HEK293 (cell line): ENCODE measurements at regions not wholly inside any gene's neighbourhood (a gene's known extent, or its start where the extent isn't known, plus 50 kb on each side); places are given as distances from the start of the nearest gene placed in this dataset.

ENCODE experiments used
- CTCF ChIA-PET: fragments of 350-600 bp; formaldehyde crosslinking; extraction: SDS; loops from one replicate; lab custom pipeline; 2021; ENCODE audit warnings: antibody characterized with exemption; lab: Yijun Ruan, JAX
- POLR2A ChIA-PET: fragments of 300-600 bp; formaldehyde crosslinking; extraction: SDS; loops from one replicate; lab custom pipeline; 2020; ENCODE audit warnings: antibody characterized with exemption, inconsistent platforms; lab: Yijun Ruan, JAX
- H3K27ac ChIP-seq: fragments of 200-500 bp; sonication (Bioruptor generic); 2 replicates; pipeline ENCODE4 v1.5.1; 2014; ENCODE audit warnings: low read depth, low read length, control low read depth, inconsistent platforms; ENCODE audit errors: extremely low read depth
- H3K36me3 ChIP-seq, 2 experiments: fragments of 200-500 bp in 1 of 2; sonication (Bioruptor generic) in 1 of 2; 1 replicate in 1 of 2; 2 replicates in 1 of 2; pipeline ENCODE4 v1.5.1; 2014 to 2017; ENCODE audit warnings: inconsistent platforms in 2 of 2, low read length in 2 of 2; ENCODE audit not compliant: control insufficient read depth in 2 of 2, insufficient read depth in 1 of 2
- H3K4me1 ChIP-seq: fragments of 200-500 bp; sonication (Bioruptor generic); 2 replicates; pipeline ENCODE4 v1.5.1; 2014; ENCODE audit warnings: mild to moderate bottlenecking, low read length, inconsistent platforms; ENCODE audit not compliant: control insufficient read depth, insufficient read depth
- H3K4me3 ChIP-seq: 2 replicates; pipeline ENCODE4 v1.5.1; 2011; ENCODE audit warnings: low read depth, mild to moderate bottlenecking, control low read depth, low read length, moderate library complexity
- H3K9me3 ChIP-seq: fragments of 200-500 bp; sonication (Bioruptor generic); 2 replicates; pipeline ENCODE4 v1.5.1; 2014; ENCODE audit warnings: low read depth, low read length, inconsistent platforms; ENCODE audit not compliant: control insufficient read depth, insufficient read depth
- GLI2 ChIP-seq: fragments of 450-650 bp; formaldehyde crosslinking; IDR thresholded peaks from 2 replicates; pipeline ENCODE4; 2017; ENCODE audit warnings: missing biosample characterization, missing genetic modification characterization, low read depth, borderline replicate concordance
- GLI4 ChIP-seq: fragments of 450-650 bp; formaldehyde crosslinking; IDR thresholded peaks from 2 replicates; pipeline ENCODE4 v1.5.1; 2016; ENCODE audit warnings: missing biosample characterization, missing genetic modification characterization
- KLF10 ChIP-seq: fragments of 450-650 bp; IDR thresholded peaks from 2 replicates; pipeline ENCODE4 v1.5.1; 2018; ENCODE audit warnings: missing biosample characterization, mild to moderate bottlenecking, missing genetic modification characterization
- KLF7 ChIP-seq: fragments of 450-650 bp; formaldehyde crosslinking; IDR thresholded peaks from 2 replicates; pipeline ENCODE4 v1.5.1; 2016; ENCODE audit warnings: missing biosample characterization, missing genetic modification characterization, borderline replicate concordance
- MEIS1 ChIP-seq: sonication (generic); formaldehyde crosslinking; IDR thresholded peaks from 2 replicates; pipeline ENCODE4 v1.8.1; 2022; ENCODE audit warnings: missing genetic modification reagents, mild to moderate bottlenecking, borderline replicate concordance
- MZF1 ChIP-seq: fragments of 450-650 bp; formaldehyde crosslinking; IDR thresholded peaks from 2 replicates; pipeline ENCODE4 v1.5.1; 2017; ENCODE audit warnings: missing biosample characterization, missing genetic modification characterization, borderline replicate concordance
- SP7 ChIP-seq: fragments of 450-650 bp; formaldehyde crosslinking; IDR thresholded peaks from 2 replicates; pipeline ENCODE4 v1.5.1; 2016; ENCODE audit warnings: missing biosample characterization, missing genetic modification characterization
- TCF7L2 ChIP-seq: IDR thresholded peaks from 2 replicates; pipeline ENCODE4 v1.6.1; 2011; ENCODE audit warnings: low read depth, mild to moderate bottlenecking, inconsistent platforms, low read length, moderate library complexity, borderline replicate concordance
- ZBTB7A ChIP-seq: fragments of 450-650 bp; formaldehyde crosslinking; IDR thresholded peaks from 2 replicates; pipeline ENCODE4 v1.5.1; 2016; ENCODE audit warnings: low read depth, missing biosample characterization, missing genetic modification characterization
- ZBTB8A ChIP-seq: fragments of 450-650 bp; formaldehyde crosslinking; IDR thresholded peaks from 2 replicates; pipeline ENCODE4 v1.5.1; 2016; ENCODE audit warnings: missing biosample characterization, missing genetic modification characterization
- ZNF112 ChIP-seq: fragments of 450-650 bp; formaldehyde crosslinking; IDR thresholded peaks from 2 replicates; pipeline ENCODE4 v1.5.0; 2017; ENCODE audit warnings: missing biosample characterization, missing genetic modification characterization
- ZNF132 ChIP-seq: fragments of 450-650 bp; formaldehyde crosslinking; IDR thresholded peaks from 2 replicates; pipeline ENCODE4 v1.5.1; 2017; ENCODE audit warnings: missing biosample characterization, missing genetic modification characterization, borderline replicate concordance
- ZNF133 ChIP-seq: fragments of 450-650 bp; formaldehyde crosslinking; IDR thresholded peaks from 2 replicates; pipeline ENCODE4 v1.5.1; 2016; ENCODE audit warnings: missing biosample characterization, missing genetic modification characterization
- ZNF211 ChIP-seq: fragments of 450-650 bp; formaldehyde crosslinking; IDR thresholded peaks from 2 replicates; pipeline ENCODE4 v1.5.1; 2016; ENCODE audit warnings: low read depth, missing biosample characterization, missing genetic modification characterization
- ZNF26 ChIP-seq: fragments of 450-650 bp; formaldehyde crosslinking; IDR thresholded peaks from 2 replicates; pipeline ENCODE4 v1.5.1; 2016; ENCODE audit warnings: missing biosample characterization, missing genetic modification characterization
- ZNF274 ChIP-seq, 2 experiments: fragments of 200-500 bp in 1 of 2; fragments of 450-650 bp in 1 of 2; sonication (Bioruptor generic) in 1 of 2; formaldehyde crosslinking in 1 of 2; IDR thresholded peaks; 2 replicates each; pipeline versions ENCODE4 v1.5.1 to v1.6.1; 2014 to 2016; ENCODE audit warnings: borderline replicate concordance in 1 of 2, inconsistent platforms in 1 of 2, low read length in 1 of 2, missing biosample characterization in 1 of 2, missing genetic modification characterization in 1 of 2
- ZNF311 ChIP-seq: fragments of 450-650 bp; formaldehyde crosslinking; IDR thresholded peaks from 2 replicates; pipeline ENCODE4 v1.5.1; 2017; ENCODE audit warnings: missing biosample characterization, missing genetic modification characterization, borderline replicate concordance
- ZNF548 ChIP-seq: fragments of 450-650 bp; formaldehyde crosslinking; IDR thresholded peaks from 2 replicates; pipeline ENCODE4 v1.5.1; 2016; ENCODE audit warnings: missing biosample characterization, missing genetic modification characterization
- ZNF571 ChIP-seq: fragments of 450-650 bp; formaldehyde crosslinking; IDR thresholded peaks from 2 replicates; pipeline ENCODE4 v1.5.0; 2017; ENCODE audit warnings: missing biosample characterization, missing genetic modification characterization
- ZNF777 ChIP-seq: fragments of 450-650 bp; formaldehyde crosslinking; IDR thresholded peaks from 2 replicates; pipeline ENCODE4 v1.5.1; 2017; ENCODE audit warnings: missing biosample characterization, missing genetic modification characterization, borderline replicate concordance
- ZNF785 ChIP-seq: fragments of 450-650 bp; formaldehyde crosslinking; IDR thresholded peaks from 2 replicates; pipeline ENCODE4 v1.5.1; 2016; ENCODE audit warnings: missing biosample characterization, missing genetic modification characterization
- ZNF843 ChIP-seq: fragments of 450-650 bp; formaldehyde crosslinking; IDR thresholded peaks from 2 replicates; pipeline ENCODE4 v1.5.1; 2016; ENCODE audit warnings: missing biosample characterization, missing genetic modification characterization
- TF ChIP-seq, protein P1 (sequence below): IDR thresholded peaks from 2 replicates; pipeline ENCODE4 v1.6.1; 2011; ENCODE audit warnings: mild to moderate bottlenecking, low read depth, low read length, borderline replicate concordance

DNA sequence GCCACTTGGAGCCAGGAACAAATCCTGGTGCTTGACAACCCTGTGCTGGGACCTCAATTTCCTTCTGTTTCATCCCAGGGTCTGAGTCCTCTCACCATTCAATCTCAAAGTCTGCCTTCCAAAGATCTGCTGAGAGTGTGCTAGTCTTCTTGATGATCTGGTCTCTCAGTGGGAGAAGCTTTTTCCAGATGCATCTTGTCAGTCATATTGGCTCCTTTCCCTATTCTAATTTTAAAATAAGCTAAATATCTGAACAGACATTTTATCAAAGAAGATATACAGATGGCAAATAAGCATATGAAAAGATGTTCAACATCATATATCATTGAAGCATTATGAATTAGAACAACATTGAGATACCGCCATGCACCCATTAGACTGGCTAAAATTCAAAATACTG is 469.3 kb downstream of the NEBL start:
- H3K4me1 ChIP-seq: no peaks in the 10 kb centered on the region
- ChIA-PET CTCF (no interaction called here), POLR2A (no interaction called here)

GRCh38 chr10:20418286-20418685 is 478.8 kb downstream of the NEBL start:
- H3K36me3 ChIP-seq: no peaks in the 10 kb centered on the region
- no peak overlapping the region for H3K27ac ChIP-seq
- TF ChIP-seq ZNF785 (tag by site-specific recombination): no peak
- no peak for TF ChIP-seq KLF7
- TF ChIP-seq ZNF211 (tag by site-specific recombination): no peak
- TF ChIP-seq SP7 (tag by site-specific recombination): no peak
- no peak for TF ChIP-seq KLF10
- no peak for TF ChIP-seq ZNF133 (tag by site-specific recombination)
- no peak for TF ChIP-seq ZNF571 (tag by site-specific recombination)
- TF ChIP-seq TCF7L2: no peak
- TF ChIP-seq ZBTB8A (tag by site-specific recombination): no peak
- no peak for TF ChIP-seq ZNF311 (tag by site-specific recombination)
- TF ChIP-seq ZNF274 (IDR thresholded peaks at IDR 0.05; ENCODE audit: low read length): no peak
- TF ChIP-seq ZNF274 (tag by site-specific recombination; IDR thresholded peaks at IDR 0.05; ENCODE audit: borderline replicate concordance): no peak
- no peak for TF ChIP-seq ZNF843 (tag by site-specific recombination)
- TF ChIP-seq GLI4 (tag by site-specific recombination): no peak
- no peak for TF ChIP-seq ZNF112
- ChIA-PET CTCF (no interaction called here), POLR2A (no interaction called here)
- H3K4me3 ChIP-seq: no peak overlapping the region
- H3K9me3 ChIP-seq: no peaks in the 10 kb centered on the region
- H3K4me1 ChIP-seq: no peaks in the 10 kb centered on the region

More for the DNA sequence above, 469.3 kb downstream of the NEBL start:
- Histone ChIP-seq H3K9me3 (peaks cover 2% of the 10 kb centered on the region; the same call in 1 of the 2 replicates), H3K4me3 (no peak overlapping the region), H3K27ac (no peak overlapping the region), H3K36me3 (no peaks in the 10 kb centered on the region)
- TF ChIP-seq MZF1 (tag by site-specific recombination) (no peak), ZNF311 (tag by site-specific recombination) (no peak), ZNF777 (tag by site-specific recombination) (no peak), ZNF26 (no peak), GLI2 (tag by site-specific recombination) (no peak), MEIS1 (CRISPR knock-in tag) (no peak), ZNF571 (tag by site-specific recombination) (no peak), ZBTB7A (tag by site-specific recombination) (no peak), ZNF132 (tag by site-specific recombination) (no peak), ZNF548 (tag by site-specific recombination) (no peak)
- TF ChIP-seq, protein P1, sequence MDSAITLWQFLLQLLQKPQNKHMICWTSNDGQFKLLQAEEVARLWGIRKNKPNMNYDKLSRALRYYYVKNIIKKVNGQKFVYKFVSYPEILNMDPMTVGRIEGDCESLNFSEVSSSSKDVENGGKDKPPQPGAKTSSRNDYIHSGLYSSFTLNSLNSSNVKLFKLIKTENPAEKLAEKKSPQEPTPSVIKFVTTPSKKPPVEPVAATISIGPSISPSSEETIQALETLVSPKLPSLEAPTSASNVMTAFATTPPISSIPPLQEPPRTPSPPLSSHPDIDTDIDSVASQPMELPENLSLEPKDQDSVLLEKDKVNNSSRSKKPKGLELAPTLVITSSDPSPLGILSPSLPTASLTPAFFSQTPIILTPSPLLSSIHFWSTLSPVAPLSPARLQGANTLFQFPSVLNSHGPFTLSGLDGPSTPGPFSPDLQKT: no peak
